OCI-LY1 (cell line): ENCODE measurements at regions not wholly inside any gene's neighbourhood (a gene's known extent, or its start where the extent isn't known, plus 50 kb on each side); places are given as distances from the start of the nearest gene placed in this dataset.
A peak's percentile ranks its signal among the peaks of the same experiment; 100 is the strongest.

Experiments
- H2AFZ ChIP-seq: fragments of 200-600 bp; sonication (generic), shearing (Covaris generic); 2 replicates; pipeline ENCODE4 v1.6.0; 2014; ENCODE audit warnings: antibody characterized with exemption, mild to moderate bottlenecking, low read length
- H3F3A ChIP-seq: fragments of 200-600 bp; sonication (generic), shearing (Covaris generic); 2 replicates; pipeline ENCODE4 v1.6.0; 2014; ENCODE audit warnings: mild to moderate bottlenecking, antibody characterized with exemption, low read length, moderate library complexity; ENCODE audit not compliant: insufficient read depth
- H3K27ac ChIP-seq: fragments of 200-600 bp; sonication (generic); 2 replicates; pipeline ENCODE4 v1.5.1; 2014; ENCODE audit warnings: low read length, mixed run types, mild to moderate bottlenecking, low read depth; ENCODE audit not compliant: poor library complexity, severe bottlenecking
- H3K27me3 ChIP-seq: fragments of 200-600 bp; sonication (generic); 2 replicates; pipeline ENCODE4 v1.6.0; 2014; ENCODE audit warnings: antibody characterized with exemption, mild to moderate bottlenecking, low read length, moderate library complexity; ENCODE audit not compliant: insufficient read depth
- H3K36me3 ChIP-seq: fragments of 200-600 bp; sonication (generic); 2 replicates; pipeline ENCODE4 v1.6.1; 2014; ENCODE audit warnings: mild to moderate bottlenecking, antibody characterized with exemption, low read length, moderate library complexity, mixed read lengths; ENCODE audit not compliant: insufficient read depth
- H3K4me1 ChIP-seq: fragments of 200-600 bp; sonication (generic); 2 replicates; pipeline ENCODE4 v1.5.1; 2014; ENCODE audit warnings: mild to moderate bottlenecking, low read length, moderate library complexity; ENCODE audit not compliant: insufficient read depth, severe bottlenecking
- H3K4me2 ChIP-seq: fragments of 200-600 bp; sonication (generic), shearing (Covaris generic); 2 replicates; pipeline ENCODE4 v1.6.1; 2014; ENCODE audit warnings: low read length
- H3K4me3 ChIP-seq: fragments of 200-600 bp; sonication (generic); 2 replicates; pipeline ENCODE4 v1.5.1; 2014; ENCODE audit warnings: low read length, low read depth, mild to moderate bottlenecking, mixed read lengths; ENCODE audit not compliant: poor library complexity, severe bottlenecking
- H3K79me2 ChIP-seq: fragments of 200-600 bp; shearing (Covaris generic); 2 replicates; pipeline ENCODE4 v1.6.1; 2016; ENCODE audit warnings: mixed run types, low read length, mixed read lengths; ENCODE audit not compliant: insufficient read depth
- H3K9ac ChIP-seq: fragments of 200-600 bp; sonication (generic), shearing (Covaris generic); 2 replicates; pipeline ENCODE4 v1.6.1; 2014; ENCODE audit warnings: mild to moderate bottlenecking, low read length, mixed read lengths
- H3K9me2 ChIP-seq: fragments of 200-600 bp; sonication (generic), shearing (Covaris generic); 2 replicates; pipeline ENCODE4 v1.6.1; 2014; ENCODE audit warnings: low read depth, mild to moderate bottlenecking, low read length, mixed read lengths
- H3K9me3 ChIP-seq: fragments of 200-600 bp; shearing (Covaris generic); 2 replicates; pipeline ENCODE4 v1.6.1; 2014; ENCODE audit warnings: low read length, mixed read lengths
- H4K20me1 ChIP-seq: fragments of 200-600 bp; sonication (generic), shearing (Covaris generic); 2 replicates; pipeline ENCODE4 v1.6.0; 2016; ENCODE audit warnings: mild to moderate bottlenecking, low read length; ENCODE audit not compliant: insufficient read depth
- EZH2 ChIP-seq: fragments of 200-600 bp; sonication (generic), shearing (Covaris generic); IDR thresholded peaks from 2 replicates; pipeline ENCODE4 v1.8.0; 2017; ENCODE audit warnings: borderline replicate concordance, mixed run types, mild to moderate bottlenecking, antibody characterized with exemption, low read length, moderate library complexity, mixed read lengths
- TF ChIP-seq, protein P1 (sequence below): fragments of 200-600 bp; sonication (generic), shearing (Covaris generic); IDR thresholded peaks from 2 replicates; pipeline ENCODE4 v1.5.1; 2017; ENCODE audit warnings: mild to moderate bottlenecking, antibody characterized with exemption, low read length, moderate library complexity, mixed read lengths

DNA sequence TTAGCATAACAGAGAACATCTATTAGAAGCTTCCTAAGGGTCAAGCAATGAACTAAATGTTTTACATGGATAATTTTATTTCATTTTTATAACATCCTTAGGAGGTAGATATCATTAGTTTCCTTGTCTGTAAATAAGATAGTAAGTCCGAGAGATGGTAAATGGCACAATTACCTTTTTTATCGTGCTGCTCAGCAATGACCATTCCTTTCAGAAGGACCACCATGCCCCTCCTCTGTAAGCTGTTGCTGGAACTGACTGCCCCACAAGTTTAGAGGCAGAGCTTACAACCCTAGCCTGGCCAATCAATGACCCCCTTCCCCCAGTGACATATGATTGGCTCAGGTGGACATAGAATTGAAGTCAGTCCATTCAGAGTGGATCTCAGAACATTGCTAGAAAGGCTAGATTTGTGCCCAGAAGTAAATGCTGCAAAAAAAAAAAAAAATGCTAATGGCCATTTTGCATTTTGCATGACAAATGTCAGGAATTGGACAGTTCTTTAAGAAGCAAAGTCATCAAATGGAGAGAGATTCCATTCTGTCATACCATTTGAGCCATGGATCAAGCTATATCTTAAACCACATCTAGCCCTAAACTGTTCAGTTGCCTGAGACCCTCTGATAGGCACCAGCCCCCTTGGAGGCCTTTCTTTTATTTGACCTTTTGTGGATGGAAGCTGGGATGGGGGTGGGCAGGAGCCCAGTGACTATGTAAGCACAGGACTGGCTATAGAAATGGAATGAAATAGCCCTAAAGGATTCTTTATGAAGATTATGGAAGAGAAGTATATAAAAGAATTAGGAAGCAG lies 668.3 kb downstream of the UQCRFS1 start:
- Histone ChIP-seq H3K4me3 (no peak overlapping the region), H3K27me3 (no peaks in the 10 kb centered on the region), H3K79me2 (no peaks in the 10 kb centered on the region), H3F3A (0 out of 2 replicates have a peak, but pooled peaks cover 3% of the 10 kb centered on the region), H3K9me2 (no peaks in the 10 kb centered on the region), H3K27ac (peak overlapping the region; percentile 99), H3K4me1 (peaks cover 66% of the 10 kb centered on the region), H3K9ac (peak overlapping the region; percentile 32; the same call in 1 of the 2 replicates), H3K4me2 (peak overlapping the region; percentile 17; the same call in 1 of the 2 replicates), H2AFZ (no peak overlapping the region), H3K36me3 (no peaks in the 10 kb centered on the region), H3K9me3 (no peaks in the 10 kb centered on the region), H4K20me1 (no peaks in the 10 kb centered on the region)
- TF ChIP-seq, protein P1, sequence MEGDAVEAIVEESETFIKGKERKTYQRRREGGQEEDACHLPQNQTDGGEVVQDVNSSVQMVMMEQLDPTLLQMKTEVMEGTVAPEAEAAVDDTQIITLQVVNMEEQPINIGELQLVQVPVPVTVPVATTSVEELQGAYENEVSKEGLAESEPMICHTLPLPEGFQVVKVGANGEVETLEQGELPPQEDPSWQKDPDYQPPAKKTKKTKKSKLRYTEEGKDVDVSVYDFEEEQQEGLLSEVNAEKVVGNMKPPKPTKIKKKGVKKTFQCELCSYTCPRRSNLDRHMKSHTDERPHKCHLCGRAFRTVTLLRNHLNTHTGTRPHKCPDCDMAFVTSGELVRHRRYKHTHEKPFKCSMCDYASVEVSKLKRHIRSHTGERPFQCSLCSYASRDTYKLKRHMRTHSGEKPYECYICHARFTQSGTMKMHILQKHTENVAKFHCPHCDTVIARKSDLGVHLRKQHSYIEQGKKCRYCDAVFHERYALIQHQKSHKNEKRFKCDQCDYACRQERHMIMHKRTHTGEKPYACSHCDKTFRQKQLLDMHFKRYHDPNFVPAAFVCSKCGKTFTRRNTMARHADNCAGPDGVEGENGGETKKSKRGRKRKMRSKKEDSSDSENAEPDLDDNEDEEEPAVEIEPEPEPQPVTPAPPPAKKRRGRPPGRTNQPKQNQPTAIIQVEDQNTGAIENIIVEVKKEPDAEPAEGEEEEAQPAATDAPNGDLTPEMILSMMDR = no peak
- no peak for TF ChIP-seq EZH2

DNA sequence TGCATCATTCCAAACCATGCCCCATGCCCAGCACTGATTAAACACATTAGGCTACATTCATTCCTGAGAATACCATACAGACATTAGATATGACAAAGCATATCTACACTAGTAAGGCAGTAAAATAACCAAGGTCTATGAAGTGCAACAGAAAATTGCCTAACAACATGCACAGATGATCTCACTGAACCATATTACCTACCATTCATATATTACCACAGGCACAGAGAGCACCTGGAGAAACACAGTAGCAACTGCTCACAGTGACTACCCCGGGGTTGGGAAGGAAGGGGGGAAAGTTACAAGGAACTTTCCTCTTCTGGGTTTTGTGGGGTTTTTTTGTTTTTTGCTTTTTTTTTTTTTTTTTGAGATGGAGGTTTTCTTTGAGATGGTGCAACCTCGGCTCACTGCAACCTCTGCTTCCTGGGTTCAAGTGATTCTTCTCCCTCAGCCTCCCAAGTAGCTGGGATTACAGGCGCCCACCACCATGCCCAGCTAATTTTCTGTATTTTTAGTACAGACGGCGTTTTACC lies 669.6 kb downstream of the UQCRFS1 start:
- H3K4me3 ChIP-seq = no peak overlapping the region
- no peaks in the 10 kb centered on the region for H3K9me3 ChIP-seq
- H3K9ac ChIP-seq = peak overlapping the region; percentile 32; the same call in 1 of the 2 replicates
- no peaks in the 10 kb centered on the region for H3K36me3 ChIP-seq
- peaks cover 58% of the 10 kb centered on the region for H3K4me1 ChIP-seq
- no peaks in the 10 kb centered on the region for H3K79me2 ChIP-seq
- H3F3A ChIP-seq = 0 out of 2 replicates have a peak, but pooled peaks cover 3% of the 10 kb centered on the region
- H2AFZ ChIP-seq = no peak overlapping the region
- TF ChIP-seq EZH2 = no peak
- TF ChIP-seq, protein P1 = no peak
- H3K27me3 ChIP-seq = no peaks in the 10 kb centered on the region
- no peaks in the 10 kb centered on the region for H4K20me1 ChIP-seq
- peak overlapping the region; percentile 46 for H3K4me2 ChIP-seq
- H3K27ac ChIP-seq = peak overlapping the region; percentile 99
- H3K9me2 ChIP-seq = no peaks in the 10 kb centered on the region

DNA sequence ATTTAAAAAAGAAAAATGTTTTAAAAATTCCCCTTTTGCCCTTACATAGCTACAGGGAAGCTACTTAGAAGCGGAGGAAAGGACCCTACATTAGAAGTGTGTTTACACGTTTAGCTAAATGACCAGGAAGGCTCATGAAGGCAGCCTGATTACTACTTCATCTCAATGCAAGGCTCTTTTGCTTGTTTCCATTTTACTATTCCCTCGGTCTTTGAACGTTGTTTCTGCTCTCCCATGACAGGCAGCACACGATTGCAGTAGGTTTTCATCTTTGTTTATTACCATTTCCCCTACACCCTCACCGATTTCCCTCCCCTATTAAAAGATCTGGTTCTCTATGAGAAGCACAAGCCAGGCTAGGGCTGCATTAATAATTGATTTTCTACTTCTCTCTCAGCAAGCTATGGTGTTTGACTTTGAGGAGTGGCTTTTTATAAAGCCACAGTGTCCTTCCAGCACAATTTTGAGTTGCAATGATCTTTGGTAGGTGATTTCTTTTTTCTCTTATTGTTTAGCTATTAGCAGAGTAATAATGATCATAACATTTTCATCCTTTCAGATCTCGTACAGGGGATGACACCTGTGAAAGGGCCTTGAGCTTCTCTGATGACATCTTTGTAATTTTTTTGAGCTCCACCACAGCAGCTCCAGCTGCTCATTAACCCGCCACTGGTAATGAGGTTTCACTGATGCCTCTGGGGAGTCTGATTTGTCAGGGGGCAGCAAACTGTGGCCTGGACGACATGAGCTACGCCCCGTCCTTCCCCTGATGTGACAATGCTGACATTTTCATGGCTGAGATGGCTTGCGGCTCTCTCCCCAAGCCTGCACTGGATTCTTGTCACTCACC lies 670.3 kb downstream of the UQCRFS1 start:
- peaks cover 3% of the 10 kb centered on the region for H3K9me3 ChIP-seq
- peak overlapping the region; percentile 46 for H3K4me2 ChIP-seq
- no peak for TF ChIP-seq EZH2
- TF ChIP-seq, protein P1 = no peak
- no peaks in the 10 kb centered on the region for H3K9me2 ChIP-seq
- H2AFZ ChIP-seq = no peak overlapping the region
- H3K36me3 ChIP-seq = no peaks in the 10 kb centered on the region
- H3K4me1 ChIP-seq = peaks cover 58% of the 10 kb centered on the region
- H3K4me3 ChIP-seq = peak overlapping the region; percentile 32
- H3K27ac ChIP-seq = peak overlapping the region; percentile 99
- no peaks in the 10 kb centered on the region for H3K27me3 ChIP-seq
- H3K79me2 ChIP-seq = no peaks in the 10 kb centered on the region
- peak overlapping the region; percentile 69 for H3K9ac ChIP-seq
- no peaks in the 10 kb centered on the region for H4K20me1 ChIP-seq
- H3F3A ChIP-seq = 0 out of 2 replicates have a peak, but pooled peaks cover 3% of the 10 kb centered on the region
